ENCODE measurements at regions not wholly inside any gene's neighbourhood (a gene's known extent, or its start where the extent isn't known, plus 50 kb on each side); places are given as distances from the start of the nearest gene placed in this dataset.

DNA sequence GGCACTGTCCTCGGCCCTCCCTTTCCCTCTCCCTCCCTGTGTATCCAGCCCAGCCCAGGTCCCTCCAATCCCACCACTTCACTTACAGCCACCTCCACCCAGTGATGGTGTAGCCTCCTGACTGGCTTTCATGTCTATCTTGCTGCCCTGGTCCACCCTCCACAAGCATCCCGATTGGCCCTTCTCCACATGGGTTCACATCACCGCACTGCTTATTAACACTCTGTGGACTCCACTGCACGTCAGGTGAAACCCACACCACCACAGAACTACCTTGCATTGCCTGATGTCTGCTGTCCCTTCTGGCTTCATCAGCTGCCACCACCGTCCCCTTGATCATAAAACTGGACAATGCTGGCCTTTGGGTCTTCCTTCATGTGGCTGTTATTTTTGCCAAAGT lies 220.4 kb upstream of the ARID1B start:
- TF ChIP-seq CTCF (IDR thresholded peaks at IDR 0.05) (no peak), POLR2A (IDR thresholded peaks at IDR 0.05) (no peak)

Data from body of pancreas (tissue), 4 donors.